ENCODE measurements at regions not wholly inside any gene's neighbourhood (a gene's known extent, or its start where the extent isn't known, plus 50 kb on each side); places are given as distances from the start of the nearest gene placed in this dataset.

GRCh38 chr12:40435951-40436350 lies 211.2 kb downstream of the LRRK2 start:
- intact Hi-C loops (cut with micrococcal nuclease; ENCODE audit: unreplicated experiment), result no loop called here
- TF ChIP-seq ZSCAN29 (IDR thresholded peaks at IDR 0.05), result no peak
- TF ChIP-seq ZBTB33 (IDR thresholded peaks at IDR 0.05), result no peak
- TF ChIP-seq PAX5 (IDR thresholded peaks at IDR 0.05; ENCODE audit: borderline replicate concordance, low read depth, low read length), result no peak
- TF ChIP-seq IRF3 (IDR thresholded peaks at IDR 0.05), result no peak
- TF ChIP-seq SREBF2 (IDR thresholded peaks at IDR 0.05; ENCODE audit: low read length), result no peak
- TF ChIP-seq HDGF (IDR thresholded peaks at IDR 0.05), result no peak
- no peak for TF ChIP-seq CREM (IDR thresholded peaks at IDR 0.05; ENCODE audit: low read depth)
- TF ChIP-seq YY1 (IDR thresholded peaks at IDR 0.05; ENCODE audit: low read depth, low read length), result no peak
- no peak for TF ChIP-seq NFXL1 (IDR thresholded peaks at IDR 0.05; ENCODE audit: borderline replicate concordance)
- TF ChIP-seq TCF12 (IDR thresholded peaks at IDR 0.05; ENCODE audit: low read depth, low read length), result no peak
- TF ChIP-seq USF2 (IDR thresholded peaks at IDR 0.05; ENCODE audit: borderline replicate concordance, low read depth, low read length), result no peak
- TF ChIP-seq ATF3 (IDR thresholded peaks at IDR 0.05; ENCODE audit: borderline replicate concordance, extremely low read depth, low read depth, low read length), result no peak
- TF ChIP-seq MTA3 (IDR thresholded peaks at IDR 0.05; ENCODE audit: borderline replicate concordance, low read length), result no peak
- TF ChIP-seq USF1 (IDR thresholded peaks at IDR 0.05; ENCODE audit: borderline replicate concordance, extremely low read length, insufficient read depth, low read depth, low read length), result no peak
- TF ChIP-seq MEF2B (IDR thresholded peaks at IDR 0.05; ENCODE audit: partially characterized antibody, poor library complexity, severe bottlenecking), result no peak
- no peak for TF ChIP-seq CBFB (IDR thresholded peaks at IDR 0.05; ENCODE audit: low read depth)
- no peak for TF ChIP-seq POU2F2 (IDR thresholded peaks at IDR 0.05; ENCODE audit: borderline replicate concordance, low read depth, low read length)
- POLR2A ChIA-PET, result no interaction called here
- RAD21 ChIA-PET (ENCODE audit: unreplicated experiment), result no interaction called here
- WGBS (ENCODE audit: insufficient coverage, insufficient replicate concordance, low lambda C conversion rate, missing lambda C conversion rate), result 100% methylated on average over 2 of the region's 2 CpGs
- H3K4me1 ChIP-seq (ENCODE audit: control insufficient read depth, insufficient read depth, low read length), result no peaks in the 10 kb centered on the region
- SMC1A ChIA-PET (ENCODE audit: uncharacterized antibody, unreplicated experiment), result interaction anchor here (1.5 kb wide), 1 partner anchor 10 kb away, joined by 4 read pairs; no protein-coding TSS in a partner anchor
- H3K27me3 ChIP-seq (replicated peaks in 1 of 2; ENCODE audit: control insufficient read depth in 2 of 2, insufficient read depth in 2 of 2, low read length in 1 of 2), result no peaks in the 10 kb centered on the region
- BruUV-seq (replicated peaks), result no TSS peak
- no peak for ATAC-seq
- no peak overlapping the region for H2AFZ ChIP-seq (ENCODE audit: control insufficient read depth, low read depth, low read length)
- no peak for FAIRE-seq
- H3K27ac ChIP-seq (ENCODE audit: control insufficient read depth, insufficient read depth), result no peak overlapping the region
- CTCF ChIA-PET, result interaction anchor here (0.8 kb wide), 1 partner anchor 11 kb away, joined by 3 read pairs; no protein-coding TSS in a partner anchor
- no peaks in the 10 kb centered on the region for H3K79me2 ChIP-seq (ENCODE audit: control insufficient read depth, insufficient read depth, low read length)
- no peaks in the 10 kb centered on the region for H3K36me3 ChIP-seq (ENCODE audit: control insufficient read depth in 2 of 2, insufficient read depth in 2 of 2, low read length in 1 of 2)
- H3K4me3 ChIP-seq, result no peak overlapping the region
- H3K9me3 ChIP-seq (replicated peaks; ENCODE audit: control insufficient read depth, insufficient read depth, low read length), result no peaks in the 10 kb centered on the region
- no peak for DNase-seq (ENCODE audit: low read depth, low spot score)
- H3K4me2 ChIP-seq (ENCODE audit: control insufficient read depth, insufficient read depth), result no peak overlapping the region
- H3K9ac ChIP-seq (ENCODE audit: control insufficient read depth, insufficient read depth, low read length), result no peak overlapping the region
- H4K20me1 ChIP-seq (ENCODE audit: control insufficient read depth, insufficient read depth), result no peaks in the 10 kb centered on the region
- in situ Hi-C loops (cut with MboI), result no loop called here

Measured in GM12878 (cell line).